Breast epithelium (tissue), 4 donors: ENCODE measurements at regions not wholly inside any gene's neighbourhood (a gene's known extent, or its start where the extent isn't known, plus 50 kb on each side); places are given as distances from the start of the nearest gene placed in this dataset.

Experiments used
- DNase-seq, 2 donors: peaks; one replicate each; pipeline ENCODE4 v3.0.0-alpha.2; 2019; ENCODE audit warnings: low spot score in 2 of 2
- H3K27ac ChIP-seq, 2 donors: fragments of 200-600 bp; sonication (generic) in 1 of 2; one replicate each; pipeline ENCODE4 v1.5.1; 2016 to 2019; ENCODE audit warnings: mild to moderate bottlenecking in 1 of 2
- H3K27me3 ChIP-seq, 2 donors: fragments of 200-600 bp; sonication (generic) in 1 of 2; one replicate each; pipeline versions ENCODE4 v1.5.1 to v1.6.0; 2017 to 2019; ENCODE audit warnings: control low read depth in 1 of 2, mild to moderate bottlenecking in 1 of 2
- H3K36me3 ChIP-seq: fragments of 200-600 bp; one replicate; pipeline ENCODE4 v1.5.1; 2019
- H3K4me1 ChIP-seq, 2 donors: fragments of 200-600 bp; sonication (generic); one replicate each; pipeline ENCODE4 v1.5.1; 2016 to 2019; ENCODE audit warnings: control low read depth in 1 of 2
- H3K4me3 ChIP-seq, 3 donors: fragments of 200-600 bp; sonication (generic); 1 replicate in 2 of 3; 2 replicates in 1 of 3; pipeline ENCODE4 v1.5.1; 2016 to 2019; ENCODE audit warnings: mild to moderate bottlenecking in 3 of 3, moderate library complexity in 2 of 3
- H3K9me3 ChIP-seq, 2 donors: fragments of 200-600 bp; sonication (generic) in 1 of 2; one replicate each; pipeline ENCODE4 v1.5.1; 2016 to 2019; ENCODE audit warnings: control low read depth in 1 of 2
- CTCF ChIP-seq, 3 donors: fragments of 450-650 bp; IDR thresholded peaks; one replicate each; pipeline ENCODE4 v1.5.1; 2016 to 2017; ENCODE audit warnings: antibody characterized with exemption in 3 of 3, mild to moderate bottlenecking in 3 of 3, moderate library complexity in 3 of 3
- POLR2A ChIP-seq: fragments of 450-650 bp; IDR thresholded peaks from one replicate; pipeline ENCODE4 v1.6.1; 2016; ENCODE audit warnings: antibody characterized with exemption, mild to moderate bottlenecking, moderate library complexity
- POLR2AphosphoS5 ChIP-seq, 3 donors: sonication (generic); formaldehyde crosslinking; IDR thresholded peaks; one replicate each; pipeline ENCODE4 v1.6.1; 2017; ENCODE audit warnings: antibody characterized with exemption in 3 of 3
- intact Hi-C: fragments of 100-400 bp; cut with DNase I; formaldehyde crosslinking; loops from one replicate; pipeline ENCODE4 v1.15.1; 2023; ENCODE audit warnings: low total_unique reads

GRCh38 chr20:61113731-61114130 lies 138.3 kb upstream of the CDH4 start:
- intact Hi-C loops, result loop anchor here (5.0 kb wide), 1 partner anchor 386 kb away; no protein-coding TSS in a partner anchor
- Histone ChIP-seq H3K9me3 (no peaks in the 10 kb centered on the region), H3K27me3 (peaks cover 0 to 3% of the 10 kb centered on the region in 2 donors), H3K4me3 (no peak overlapping the region), H3K27ac (no peak overlapping the region), H3K4me1 (no peaks in the 10 kb centered on the region), H3K36me3 (no peaks in the 10 kb centered on the region)
- no peak for DNase-seq
- TF ChIP-seq POLR2AphosphoS5 (IDR thresholded peaks at IDR 0.05), result no peak
- TF ChIP-seq POLR2A, result no peak
- TF ChIP-seq CTCF (IDR thresholded peaks at IDR 0.05), result no peak

- TF ChIP-seq POLR2A (no peak), CTCF (IDR thresholded peaks at IDR 0.05) (no peak), POLR2AphosphoS5 (IDR thresholded peaks at IDR 0.05) (no peak)
- intact Hi-C loops, result loop anchor here (5.0 kb wide), 1 partner anchor 387 kb away; no protein-coding TSS in a partner anchor
- Histone ChIP-seq H3K9me3 (no peaks in the 10 kb centered on the region), H3K27ac (no peak overlapping the region), H3K4me1 (no peaks in the 10 kb centered on the region), H3K36me3 (no peaks in the 10 kb centered on the region), H3K27me3 (peaks cover 0 to 3% of the 10 kb centered on the region in 2 donors), H3K4me3 (no peak overlapping the region)
- DNase-seq, result no peak
Observed at GRCh38 chr20:61114493-61115175, 137.4 kb upstream of the CDH4 start.

GRCh38 chr20:61115364-61116065 lies 136.5 kb upstream of the CDH4 start:
- Histone ChIP-seq H3K27ac (no peak overlapping the region), H3K9me3 (no peaks in the 10 kb centered on the region), H3K4me1 (no peaks in the 10 kb centered on the region), H3K4me3 (no peak overlapping the region), H3K36me3 (no peaks in the 10 kb centered on the region), H3K27me3 (peaks cover 0 to 3% of the 10 kb centered on the region in 2 donors)
- intact Hi-C loops, result no loop called here
- no peak for DNase-seq
- TF ChIP-seq POLR2AphosphoS5 (IDR thresholded peaks at IDR 0.05), result no peak
- no peak for TF ChIP-seq POLR2A
- no peak for TF ChIP-seq CTCF (IDR thresholded peaks at IDR 0.05)

- H3K9me3 ChIP-seq, result no peaks in the 10 kb centered on the region
- intact Hi-C loops, result no loop called here
- H3K27me3 ChIP-seq, result no peaks in the 10 kb centered on the region
- no peak for TF ChIP-seq POLR2A
- TF ChIP-seq POLR2AphosphoS5 (IDR thresholded peaks at IDR 0.05), result no peak
- TF ChIP-seq CTCF (IDR thresholded peaks at IDR 0.05), result no peak
- H3K4me1 ChIP-seq, result no peaks in the 10 kb centered on the region
- DNase-seq, result no peak
- no peaks in the 10 kb centered on the region for H3K36me3 ChIP-seq
- no peak overlapping the region for H3K27ac ChIP-seq
- H3K4me3 ChIP-seq, result no peak overlapping the region
Observed at GRCh38 chr20:61117725-61118124, 134.3 kb upstream of the CDH4 start.
